Hematopoietic multipotent progenitor cell treated with erythropoietin and hydrocortisone succinate and interleukin-3 and kit ligand, for 4 days (in vitro differentiated cells): ENCODE measurements at regions not wholly inside any gene's neighbourhood (a gene's known extent, or its start where the extent isn't known, plus 50 kb on each side); places are given as distances from the start of the nearest gene placed in this dataset.

ENCODE experiments used
- DNase-seq: peaks from one replicate; pipeline ENCODE4 v3.0.0-alpha.2; 2015

GRCh38 chr2:240347949-240348500, 87.4 kb upstream of the GPC1 start:
- no peak for DNase-seq

- DNase-seq: no peak
These were observed 86.9 kb upstream of the GPC1 start for GRCh38 chr2:240348522-240348921.

- no peak for DNase-seq
These were observed 86.1 kb upstream of the GPC1 start for GRCh38 chr2:240349133-240350005.

- DNase-seq: no peak
These were observed 85.5 kb upstream of the GPC1 start for GRCh38 chr2:240350006-240350355.

- no peak for DNase-seq
These were observed 84.8 kb upstream of the GPC1 start for GRCh38 chr2:240350696-240351087.

GRCh38 chr2:240351088-240351741, 84.2 kb upstream of the GPC1 start:
- no peak for DNase-seq

- DNase-seq: no peak
These were observed 83.5 kb upstream of the GPC1 start for GRCh38 chr2:240351826-240352426.

GRCh38 chr2:240353086-240353798, 82.2 kb upstream of the GPC1 start:
- DNase-seq: no peak

- no peak for DNase-seq
These were observed 81.5 kb upstream of the GPC1 start for GRCh38 chr2:240353944-240354343.

GRCh38 chr2:240355001-240355891, 80.2 kb upstream of the GPC1 start:
- no peak for DNase-seq

GRCh38 chr2:240355962-240356361, 79.5 kb upstream of the GPC1 start:
- DNase-seq: no peak

GRCh38 chr2:240356700-240357640, 78.5 kb upstream of the GPC1 start:
- no peak for DNase-seq

GRCh38 chr2:240357641-240358012, 77.8 kb upstream of the GPC1 start:
- DNase-seq: no peak

GRCh38 chr2:240358080-240358479, 77.4 kb upstream of the GPC1 start:
- DNase-seq: no peak

- DNase-seq: no peak
These were observed 76.6 kb upstream of the GPC1 start for GRCh38 chr2:240358821-240359397.

- no peak for DNase-seq
These were observed 75.8 kb upstream of the GPC1 start for GRCh38 chr2:240359695-240360094.

- DNase-seq: no peak
These were observed 74.6 kb upstream of the GPC1 start for GRCh38 chr2:240360645-240361475.

- DNase-seq: no peak
These were observed 73.2 kb upstream of the GPC1 start for GRCh38 chr2:240362216-240362755.
